ENCODE measurements at regions not wholly inside any gene's neighbourhood (a gene's known extent, or its start where the extent isn't known, plus 50 kb on each side); places are given as distances from the start of the nearest gene placed in this dataset.

GRCh38 chr10:55263327-55263726 is 462.3 kb upstream of the PCDH15 start:
- TF ChIP-seq CTCF (conservative IDR thresholded peaks at IDR 0.05) (no peak), ZFX (IDR thresholded peaks at IDR 0.05) (no peak)

Data from C4-2B (cell line).